Skin epidermis (tissue), 12 donors: ENCODE measurements at regions not wholly inside any gene's neighbourhood (a gene's known extent, or its start where the extent isn't known, plus 50 kb on each side); places are given as distances from the start of the nearest gene placed in this dataset.

Experiments
- H3K27ac ChIP-seq, 21 experiments: fragments of 200-600 bp; sonication (generic) in 11 of 21; one replicate each; pipeline ENCODE4 v1.5.0; 2020; ENCODE audit warnings: mild to moderate bottlenecking in 3 of 21, inconsistent platforms in 2 of 21, moderate library complexity in 2 of 21
- H3K4me3 ChIP-seq, 7 experiments: fragments of 200-600 bp; sonication (generic) in 2 of 7; one replicate each; pipeline ENCODE4 v1.5.0; 2020; ENCODE audit warnings: inconsistent platforms in 2 of 7, mild to moderate bottlenecking in 2 of 7, moderate library complexity in 1 of 7

DNA sequence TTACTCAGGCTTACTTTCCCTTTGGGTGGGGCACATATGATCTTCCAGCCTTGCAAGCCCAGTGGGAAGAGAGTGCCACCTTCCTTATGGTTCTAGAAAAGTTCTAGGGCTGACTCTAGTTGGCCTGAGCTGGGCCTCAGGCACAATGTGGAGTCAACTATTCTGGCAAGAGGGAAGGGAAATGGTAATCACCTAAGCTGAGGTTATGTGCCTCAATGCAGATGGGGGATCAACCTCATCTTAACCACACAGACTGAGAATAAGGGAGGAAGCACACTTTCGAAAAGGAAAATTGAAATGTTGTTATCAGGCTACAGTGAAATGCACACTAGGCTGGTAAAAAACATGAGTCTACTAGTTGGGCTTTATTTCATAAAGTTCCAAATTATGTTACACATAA, 77.5 kb upstream of the RMST start:
- Histone ChIP-seq H3K4me3 (no peak overlapping the region), H3K27ac (no peak overlapping the region)

DNA sequence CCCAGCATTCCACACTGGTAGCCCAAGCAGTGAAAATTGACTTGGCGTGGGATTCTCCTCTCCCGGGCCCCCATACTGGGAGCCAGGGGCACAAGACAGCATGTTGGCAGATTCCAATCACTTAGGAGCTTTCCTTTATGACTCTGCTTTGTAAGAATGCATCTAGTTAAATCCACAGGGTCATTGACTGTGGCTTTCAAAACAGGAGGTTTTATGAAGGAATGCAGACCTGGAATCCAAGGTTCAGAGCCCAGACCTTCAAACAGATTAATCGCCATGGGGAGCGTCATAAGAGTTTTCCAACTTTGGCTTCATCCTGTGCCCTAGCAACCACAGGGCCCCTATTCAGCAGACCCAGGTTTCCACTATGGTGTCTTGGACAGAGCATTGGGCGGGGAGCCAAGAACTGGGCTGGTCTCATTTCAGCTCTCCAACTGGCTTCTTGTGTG, 76.4 kb upstream of the RMST start:
- Histone ChIP-seq H3K27ac (no peak overlapping the region), H3K4me3 (no peak overlapping the region)

- Histone ChIP-seq H3K4me3 (no peak overlapping the region), H3K27ac (no peak overlapping the region)
These were observed 74.8 kb upstream of the RMST start for GRCh38 chr12:97387844-97388243.

DNA sequence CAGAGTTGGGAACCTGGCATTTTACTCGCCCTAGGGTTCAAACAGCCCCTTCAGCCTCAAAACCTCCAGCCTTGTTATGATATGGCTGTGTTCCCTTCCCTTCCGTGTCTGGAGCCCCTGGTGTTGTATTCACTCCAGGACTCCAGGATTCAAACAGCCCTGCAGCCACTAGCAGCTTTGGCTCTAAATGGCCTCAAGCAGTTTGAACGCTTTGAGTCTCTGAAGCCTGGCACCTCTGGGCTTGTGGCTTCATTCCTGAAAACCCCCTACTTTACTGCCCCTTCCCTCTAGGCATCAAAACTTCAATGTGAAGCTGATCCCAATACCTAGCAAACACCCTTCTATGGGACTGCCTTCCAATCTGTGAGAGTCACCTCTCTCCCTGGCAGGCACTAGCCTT, 67.9 kb upstream of the RMST start:
- no peak overlapping the region for H3K27ac ChIP-seq
- no peak overlapping the region for H3K4me3 ChIP-seq

GRCh38 chr12:97397008-97397407, 65.6 kb upstream of the RMST start:
- Histone ChIP-seq H3K4me3 (no peak overlapping the region), H3K27ac (no peak overlapping the region)

- no peak overlapping the region for H3K27ac ChIP-seq
- no peak overlapping the region for H3K4me3 ChIP-seq
These were observed 63.9 kb upstream of the RMST start for GRCh38 chr12:97398704-97399103.

GRCh38 chr12:97404093-97404492, 58.5 kb upstream of the RMST start:
- Histone ChIP-seq H3K27ac (no peak overlapping the region), H3K4me3 (no peak overlapping the region)

DNA sequence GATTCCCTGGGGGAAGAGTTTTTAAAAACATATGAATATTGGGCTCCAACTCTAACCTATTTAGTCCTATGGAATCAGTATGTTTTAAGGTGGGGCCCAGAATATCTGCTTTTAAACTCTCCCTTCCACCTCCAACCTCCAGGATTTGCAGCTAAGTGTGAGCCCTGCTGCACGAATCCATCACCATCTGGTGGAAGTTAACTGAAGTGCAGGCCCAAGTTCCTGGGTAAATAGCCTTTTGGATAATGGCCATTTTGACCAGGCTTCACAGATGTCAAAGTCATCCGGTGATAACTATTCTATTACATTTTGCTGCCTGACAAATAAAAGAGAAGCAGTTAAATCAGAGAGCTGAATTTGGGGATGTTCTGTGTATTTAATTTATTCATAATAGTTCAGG, 58.1 kb upstream of the RMST start:
- Histone ChIP-seq H3K4me3 (no peak overlapping the region), H3K27ac (no peak overlapping the region)

- H3K4me3 ChIP-seq: no peak overlapping the region
- H3K27ac ChIP-seq: no peak overlapping the region
These were observed 54.2 kb upstream of the RMST start for GRCh38 chr12:97408363-97408762.

DNA sequence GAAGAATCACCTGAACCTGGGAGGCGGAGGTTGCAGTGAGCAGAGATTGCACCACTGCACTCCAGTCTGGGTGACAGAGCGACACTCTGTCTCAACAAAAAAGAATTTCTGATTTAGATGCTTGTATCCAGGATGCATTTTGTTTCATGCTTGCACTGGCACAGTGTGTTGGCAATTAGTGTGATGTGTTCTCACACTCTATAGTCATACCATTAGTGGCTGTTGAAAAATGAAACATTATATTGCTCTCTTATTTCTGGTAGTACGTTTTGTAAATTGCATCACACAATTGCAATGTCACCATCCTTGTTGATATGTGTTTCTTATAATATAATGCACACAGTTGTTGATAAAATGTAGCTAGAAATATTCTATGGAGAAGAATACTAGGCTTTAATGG, 51.3 kb upstream of the RMST start:
- H3K4me3 ChIP-seq: no peak overlapping the region
- no peak overlapping the region for H3K27ac ChIP-seq
